ENCODE measurements at regions not wholly inside any gene's neighbourhood (a gene's known extent, or its start where the extent isn't known, plus 50 kb on each side); places are given as distances from the start of the nearest gene placed in this dataset.

- no peak for TF ChIP-seq EZH2 (IDR thresholded peaks at IDR 0.05; ENCODE audit: borderline replicate concordance, low read length)
- no peak for TF ChIP-seq CTCF (conservative IDR thresholded peaks at IDR 0.05 in 1 of 2, IDR thresholded peaks at IDR 0.05 in 1 of 2; ENCODE audit: extremely low read depth in 1 of 2, insufficient read depth in 1 of 2, low read depth in 1 of 2, low read length in 2 of 2)
Observed at GRCh38 chr6:81556551-81556950, 195.9 kb downstream of the TENT5A start.
